ENCODE measurements at regions not wholly inside any gene's neighbourhood (a gene's known extent, or its start where the extent isn't known, plus 50 kb on each side); places are given as distances from the start of the nearest gene placed in this dataset.
"Not testable (repeated sequence)": the region's sequence is repeated elsewhere in the genome, so short reads cannot be mapped to it uniquely, and the experiment has no call there.

DNA sequence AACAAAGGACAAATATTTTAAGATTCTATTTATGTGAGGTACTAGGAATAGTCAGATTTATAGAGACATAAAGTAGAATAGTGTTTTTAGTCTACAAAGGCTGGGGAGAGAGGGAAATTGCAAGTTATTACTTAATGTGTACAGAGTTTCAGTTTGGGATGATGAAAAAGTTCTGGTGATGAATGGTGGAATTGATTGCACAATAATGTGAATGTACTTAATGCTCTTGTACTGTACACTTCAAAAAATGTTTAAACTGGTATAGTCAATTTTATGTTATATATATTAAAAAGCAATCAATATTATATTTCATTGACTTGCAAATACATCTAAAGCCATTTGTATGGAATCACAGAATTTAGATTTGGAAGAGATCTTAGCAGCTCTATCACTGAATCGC, 213.4 kb downstream of the PPP1R3A start:
- DNase-seq = no peak

GRCh38 chr7:113698556-113699220, 220.1 kb downstream of the PPP1R3A start:
- peak; percentile 30 for DNase-seq

- DNase-seq = no peak
Measured at GRCh38 chr7:113694149-113694548, 224.7 kb downstream of the PPP1R3A start.

GRCh38 chr7:113684165-113684564, 234.6 kb downstream of the PPP1R3A start:
- DNase-seq = no peak

- no peak for DNase-seq
Measured at GRCh38 chr7:113677811-113678210, 241.0 kb downstream of the PPP1R3A start.

DNA sequence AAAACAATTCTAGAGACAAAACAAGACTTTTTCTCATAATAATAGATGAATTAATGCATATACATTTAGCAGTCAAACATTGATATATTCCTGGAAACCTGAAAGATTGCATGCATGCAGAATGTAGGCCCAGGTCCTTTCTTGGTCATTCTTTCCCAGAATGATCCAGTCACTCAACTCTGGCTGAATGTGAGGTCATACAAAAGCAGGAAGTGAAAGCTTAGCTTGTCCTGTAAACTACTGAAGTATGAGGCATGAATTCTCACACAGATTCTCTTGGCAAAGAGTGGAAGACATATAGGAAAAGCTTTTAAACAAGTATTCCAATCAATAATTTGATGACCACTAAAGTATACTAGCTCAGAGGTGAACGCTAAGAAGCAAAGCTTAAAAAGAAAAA, 253.9 kb downstream of the PPP1R3A start:
- no peak for DNase-seq

DNA sequence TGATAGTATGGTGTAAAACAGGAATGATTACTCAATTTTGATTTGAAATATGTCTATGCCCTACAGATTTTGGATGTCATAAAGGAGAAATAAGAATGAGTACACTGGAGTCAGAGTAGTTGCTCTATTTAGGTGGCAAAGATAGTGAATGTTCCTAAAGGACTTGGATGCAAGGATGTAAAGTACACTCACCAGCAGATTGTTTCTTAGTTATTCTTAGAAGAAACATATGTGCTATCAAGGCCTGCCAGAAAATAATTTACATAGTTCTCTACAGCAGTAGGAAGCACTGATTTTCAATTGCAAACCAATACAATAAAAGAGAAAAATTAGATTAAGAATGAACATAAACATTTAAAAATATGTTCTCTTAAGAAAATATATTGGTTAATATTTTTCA, 259.4 kb downstream of the PPP1R3A start:
- no peak for DNase-seq

- DNase-seq = no peak
Measured at GRCh38 chr7:113657603-113658002, 261.2 kb downstream of the PPP1R3A start.

DNA sequence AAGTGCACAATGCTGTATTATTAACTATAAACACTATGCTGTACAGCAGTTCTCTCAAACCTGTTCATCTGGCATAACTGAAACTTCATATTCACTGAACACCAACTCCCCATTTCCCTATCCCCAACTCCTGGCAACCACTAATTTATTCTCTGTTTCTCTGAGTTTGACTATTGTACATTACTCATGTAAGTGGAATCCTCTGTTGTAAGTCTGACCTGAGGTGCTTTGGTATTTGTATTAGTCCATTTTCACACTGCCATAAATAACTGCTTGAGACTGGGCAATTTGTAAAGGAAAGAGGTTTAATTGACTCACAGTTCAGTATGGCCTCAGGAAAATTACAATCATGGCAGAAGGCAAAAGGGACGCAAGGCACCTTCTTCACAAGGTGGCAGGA, 266.3 kb downstream of the PPP1R3A start:
- no peak for DNase-seq

DNA sequence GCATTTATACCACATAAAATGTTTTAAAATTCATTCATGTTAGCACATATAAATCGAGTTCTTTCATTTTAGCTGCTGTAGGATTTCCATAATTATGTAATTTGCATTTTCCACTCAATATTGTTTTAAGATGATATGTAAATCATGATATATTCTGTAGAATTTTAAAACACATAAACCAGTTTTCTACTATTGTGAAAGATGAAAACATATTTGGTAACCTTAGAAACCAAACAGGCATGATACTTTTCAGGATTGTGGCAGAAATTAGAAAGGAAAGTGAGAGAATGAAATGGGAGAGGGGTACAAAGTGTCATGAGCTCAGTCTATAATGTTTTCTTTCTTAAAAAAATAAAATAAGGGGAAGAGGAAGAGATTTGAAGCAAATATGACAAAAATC, 269.3 kb downstream of the PPP1R3A start:
- no peak for DNase-seq

GRCh38 chr7:113639221-113639620, 279.6 kb downstream of the PPP1R3A start:
- no peak for DNase-seq

DNA sequence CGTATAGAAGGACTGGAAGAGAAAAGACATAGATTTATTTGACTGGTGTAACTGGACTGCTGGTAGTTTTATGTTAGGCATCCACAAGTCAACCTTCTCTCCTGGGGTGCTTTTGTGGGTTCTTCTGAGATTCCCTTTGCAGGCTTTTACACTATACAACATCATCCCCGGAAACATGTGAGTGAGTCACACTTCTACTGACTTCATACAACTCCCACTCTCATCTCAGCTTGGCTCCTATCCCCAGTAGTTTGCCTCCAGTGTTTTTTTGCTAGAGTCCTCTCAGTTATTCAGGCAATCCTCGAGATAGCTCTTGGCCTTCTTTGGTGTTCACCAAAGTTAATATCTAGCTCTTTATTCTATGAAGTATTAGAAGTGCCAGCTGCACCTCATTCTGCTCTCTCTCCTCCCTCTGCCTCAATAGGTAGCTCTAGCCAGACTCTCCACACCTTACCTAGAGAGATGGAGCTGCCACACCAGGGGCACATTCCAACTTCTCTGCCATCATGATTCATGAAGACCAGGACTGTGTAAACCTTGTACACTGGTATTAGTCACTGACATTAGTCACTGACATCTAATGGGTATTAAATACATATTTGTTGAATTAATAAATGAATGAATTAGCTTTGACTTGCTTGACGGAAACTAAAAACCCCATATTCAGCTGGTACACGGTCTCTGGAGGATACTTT, 281.9 kb downstream of the PPP1R3A start:
- DNase-seq = no peak

DNA sequence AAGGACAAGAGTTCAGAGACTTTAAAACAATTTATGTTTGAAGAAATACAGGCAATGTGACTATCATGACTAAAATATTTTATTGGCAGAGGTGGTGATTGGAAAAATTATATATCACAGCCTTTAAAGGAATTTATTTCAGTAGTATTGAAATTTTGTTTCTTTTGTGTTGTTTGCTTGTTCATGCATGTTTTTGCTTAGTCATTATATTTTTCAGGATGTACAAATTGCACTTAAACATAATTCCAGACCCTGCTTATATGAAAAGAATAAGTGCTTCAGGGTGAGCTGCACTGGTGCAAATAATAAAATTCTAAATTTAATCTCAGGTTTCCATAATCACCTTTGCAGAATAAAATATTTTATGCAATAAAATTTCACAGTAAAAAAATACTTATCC, 283.3 kb downstream of the PPP1R3A start:
- no peak for DNase-seq

DNA sequence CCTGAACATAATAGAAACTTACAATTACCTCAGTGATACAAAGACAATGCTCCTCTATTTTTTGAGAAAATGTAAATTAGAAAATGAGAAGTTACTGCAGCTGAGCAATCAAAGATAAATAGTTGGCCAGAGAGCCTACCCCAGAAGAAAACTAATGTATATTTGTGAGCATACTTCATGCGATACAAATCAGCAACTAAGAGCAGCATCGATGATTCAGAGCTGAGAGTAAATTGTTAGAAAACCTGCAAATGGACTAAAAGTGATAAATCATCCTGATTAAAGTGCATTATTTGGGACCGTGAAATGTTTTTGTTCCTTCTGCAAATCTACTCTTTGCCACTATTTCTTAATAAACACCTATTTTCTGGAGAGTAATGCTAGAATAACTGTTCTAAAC, 285.7 kb downstream of the PPP1R3A start:
- DNase-seq = no peak

DNA sequence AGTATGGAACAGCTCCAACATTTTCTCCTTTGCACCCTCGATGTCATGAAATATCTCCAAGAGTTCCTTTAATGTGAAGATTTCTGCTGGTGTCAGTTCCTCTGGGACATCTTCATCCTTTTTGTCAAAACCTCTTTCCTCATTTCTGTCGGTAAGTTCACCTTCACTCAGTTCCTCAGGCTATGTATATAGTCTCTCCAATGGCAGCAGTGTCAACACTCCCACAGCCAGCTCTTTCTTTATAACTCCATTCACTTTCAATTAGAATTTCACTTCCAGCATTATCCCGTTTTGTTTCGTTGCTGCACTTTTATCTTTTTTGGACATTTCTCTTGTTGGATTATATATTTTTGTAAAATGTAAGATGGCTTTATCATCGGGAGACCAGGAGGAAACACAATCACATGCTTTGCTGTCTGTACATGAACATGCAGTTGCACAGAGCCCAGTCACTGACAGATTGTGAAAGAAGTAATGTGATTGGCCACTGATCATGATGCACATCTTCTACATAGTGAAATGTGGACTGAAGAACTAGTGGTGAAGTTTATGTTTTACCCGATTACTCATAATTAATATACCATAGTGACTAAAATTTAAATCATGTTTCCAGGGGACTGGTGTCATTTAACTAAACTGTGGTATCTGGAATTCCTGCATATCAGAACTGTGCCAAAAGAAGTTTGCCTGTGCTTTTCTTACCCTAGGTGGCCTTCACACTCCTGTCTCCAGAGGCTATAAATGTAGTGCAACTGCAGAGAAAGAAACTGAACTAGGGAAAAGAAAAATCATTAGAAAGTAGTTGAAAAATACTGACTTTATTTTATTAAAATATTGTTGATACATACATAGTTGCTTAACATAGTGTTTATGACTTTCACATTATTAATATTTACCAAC, 289.6 kb downstream of the PPP1R3A start:
- DNase-seq = no peak

DNA sequence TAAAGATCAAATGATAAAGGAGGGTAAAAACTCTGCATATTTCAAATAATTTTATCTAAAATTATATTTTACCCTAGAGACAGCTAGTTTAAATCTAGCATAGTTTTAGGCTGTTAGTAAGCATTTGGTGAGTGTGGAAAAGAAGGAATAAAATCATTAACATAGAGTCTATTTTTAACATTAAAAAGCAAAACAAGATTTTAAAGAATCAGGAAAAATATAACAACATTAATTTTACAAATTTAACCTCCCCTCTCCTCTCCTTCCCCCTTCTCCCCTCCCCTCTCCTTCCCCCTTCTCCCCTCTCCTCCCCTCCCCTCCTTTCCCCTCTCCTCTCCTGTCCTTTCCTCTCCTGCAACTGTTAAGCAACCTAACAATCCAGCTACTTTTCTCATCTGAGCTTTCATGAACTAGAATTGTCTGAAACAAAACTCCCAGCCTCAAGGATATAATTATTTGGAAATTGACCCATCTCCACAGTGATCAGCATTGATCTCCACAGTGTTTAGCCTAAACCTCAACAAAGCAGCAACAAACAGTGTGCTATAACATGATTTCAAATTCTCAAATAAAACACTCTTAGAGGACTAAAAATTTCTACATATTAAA, 293.2 kb downstream of the PPP1R3A start:
- no peak for DNase-seq

GRCh38 chr7:113622796-113623195, 296.0 kb downstream of the PPP1R3A start:
- no peak for DNase-seq

DNA sequence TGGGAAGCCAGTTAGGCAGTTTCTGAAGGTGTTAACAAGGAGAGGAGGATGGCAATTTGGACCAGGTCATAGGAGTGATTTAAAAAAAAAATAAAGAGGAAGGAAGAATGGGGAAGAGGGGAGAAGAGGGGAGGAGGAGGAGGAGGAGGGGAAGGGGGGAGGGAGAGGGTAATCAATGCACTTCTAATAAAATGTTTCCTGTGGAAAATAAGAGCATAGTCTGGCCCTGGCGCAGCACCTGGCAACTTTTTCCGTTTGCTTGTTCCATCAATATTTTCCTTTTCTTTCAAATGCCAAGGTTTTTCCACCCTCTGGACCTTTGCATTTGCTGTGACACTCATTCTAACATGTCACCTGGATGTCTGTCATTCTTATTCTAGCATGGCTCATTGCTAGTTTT, 308.2 kb downstream of the PPP1R3A start:
- DNase-seq = no peak

GRCh38 chr7:113608782-113609181, 310.0 kb downstream of the PPP1R3A start:
- no peak for DNase-seq

DNA sequence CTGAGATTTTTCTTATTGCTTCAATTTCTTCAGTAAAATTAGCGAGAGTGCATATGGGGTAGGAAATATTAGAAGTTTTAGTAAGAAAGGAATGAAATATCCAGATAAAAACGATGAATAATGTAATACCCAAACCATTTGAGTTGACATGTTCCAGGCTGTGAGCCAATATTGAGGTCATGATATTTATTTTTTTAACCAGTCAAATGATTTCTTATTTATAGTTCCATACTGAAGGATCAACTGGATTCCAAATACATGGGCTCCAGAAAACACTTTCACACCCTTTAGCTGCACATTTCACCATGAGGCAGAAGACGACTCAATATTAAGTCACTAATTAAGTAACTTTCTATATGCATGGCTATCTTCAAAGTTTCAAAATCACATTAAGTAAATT, 312.5 kb downstream of the PPP1R3A start:
- no peak for DNase-seq

GRCh38 chr7:113600428-113600827, 318.4 kb downstream of the PPP1R3A start:
- DNase-seq = not testable (repeated sequence)

DNA sequence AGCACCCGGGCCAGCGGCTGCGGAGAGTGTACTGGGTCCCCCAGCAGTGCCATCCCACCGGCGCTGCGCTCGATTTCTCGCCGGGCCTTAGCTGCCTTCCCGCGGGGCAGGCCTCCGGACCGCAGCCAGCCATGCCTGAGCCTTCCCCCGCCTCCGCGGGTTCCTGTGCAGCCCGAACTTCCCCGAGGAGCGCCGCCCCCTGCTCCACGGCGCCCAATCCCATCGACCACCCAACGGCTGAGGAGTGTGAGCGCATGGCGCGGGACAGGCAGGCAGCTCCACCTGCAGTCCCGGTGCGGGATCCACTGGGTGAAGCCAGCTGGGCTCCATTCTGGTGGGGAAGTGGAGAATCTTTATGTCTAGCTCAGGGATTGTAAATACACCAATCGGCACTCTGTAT, 325.4 kb downstream of the PPP1R3A start:
- not testable (repeated sequence) for DNase-seq

DNA sequence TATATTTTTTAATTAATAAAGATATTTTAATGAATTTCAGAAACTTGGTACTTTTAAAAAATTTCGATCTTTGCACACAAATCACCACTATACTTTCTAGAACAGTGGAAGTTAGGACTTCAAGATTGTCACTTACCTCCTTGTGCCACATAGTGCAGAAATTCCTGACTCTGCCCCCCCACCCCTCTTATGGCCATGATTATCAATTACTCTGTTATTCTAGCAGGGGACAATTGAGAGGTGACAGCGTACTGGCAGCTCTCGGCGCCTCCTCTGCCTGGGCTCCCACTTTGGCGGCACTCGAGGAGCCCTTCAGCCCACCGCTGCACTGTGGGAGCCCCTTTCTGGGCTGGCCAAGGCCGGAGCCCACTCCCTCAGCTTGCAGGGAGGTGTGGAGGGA, 325.9 kb downstream of the PPP1R3A start:
- DNase-seq = not testable (repeated sequence)
